HG02981 (cell line): ENCODE measurements at regions not wholly inside any gene's neighbourhood (a gene's known extent, or its start where the extent isn't known, plus 50 kb on each side); places are given as distances from the start of the nearest gene placed in this dataset.

ENCODE experiments used
- ATAC-seq: cut with Tn5 transposase; IDR thresholded peaks from one replicate; pipeline ENCODE4 v1.9.1; 2021; ENCODE audit warnings: mild to moderate bottlenecking, moderate library complexity; ENCODE audit not compliant: unreplicated experiment

GRCh38 chr9:129350143-129350935, 172.3 kb upstream of the IER5L start:
- ATAC-seq: no peak

- no peak for ATAC-seq
Measured at GRCh38 chr9:129349665-129349947, 171.5 kb upstream of the IER5L start.

DNA sequence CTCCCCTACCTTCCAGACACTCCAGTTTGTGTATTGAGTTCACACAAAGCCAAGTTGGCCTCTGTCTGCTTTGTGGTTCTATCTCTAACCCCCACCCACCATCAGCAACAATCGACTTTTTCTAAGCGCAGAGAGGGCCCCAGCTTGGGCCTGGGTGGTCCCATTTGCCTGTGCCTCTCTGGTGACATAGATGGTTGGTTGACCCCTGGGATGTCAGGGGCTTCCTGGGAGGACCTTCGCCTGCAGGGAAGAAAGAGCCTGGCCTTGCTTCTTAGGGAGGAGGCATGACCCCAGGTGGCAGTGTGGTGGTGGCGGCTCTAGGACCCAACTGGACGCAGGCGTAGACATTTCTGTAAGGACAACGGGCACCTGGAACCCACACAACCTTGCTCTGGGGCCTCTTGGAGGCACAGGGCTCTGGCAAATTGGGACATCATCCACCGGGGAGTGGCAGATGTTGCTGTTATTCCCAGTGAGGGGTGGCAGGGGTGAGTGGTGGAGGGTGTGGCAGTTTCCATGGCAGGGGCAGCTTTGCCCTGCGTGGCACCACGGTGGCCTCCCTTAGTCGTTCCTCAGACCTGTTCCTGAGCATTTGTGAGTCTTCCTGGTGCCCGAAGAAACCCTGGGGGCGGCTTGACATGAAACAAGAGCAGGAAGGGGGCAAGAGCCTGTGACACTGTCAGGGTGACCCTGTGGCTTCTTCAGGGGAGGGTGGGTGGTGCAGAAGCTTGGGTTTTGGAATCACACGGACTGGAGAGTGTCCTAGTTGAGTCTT, 171.0 kb upstream of the IER5L start:
- no peak for ATAC-seq

GRCh38 chr9:129347316-129348120, 169.5 kb upstream of the IER5L start:
- ATAC-seq: no peak

DNA sequence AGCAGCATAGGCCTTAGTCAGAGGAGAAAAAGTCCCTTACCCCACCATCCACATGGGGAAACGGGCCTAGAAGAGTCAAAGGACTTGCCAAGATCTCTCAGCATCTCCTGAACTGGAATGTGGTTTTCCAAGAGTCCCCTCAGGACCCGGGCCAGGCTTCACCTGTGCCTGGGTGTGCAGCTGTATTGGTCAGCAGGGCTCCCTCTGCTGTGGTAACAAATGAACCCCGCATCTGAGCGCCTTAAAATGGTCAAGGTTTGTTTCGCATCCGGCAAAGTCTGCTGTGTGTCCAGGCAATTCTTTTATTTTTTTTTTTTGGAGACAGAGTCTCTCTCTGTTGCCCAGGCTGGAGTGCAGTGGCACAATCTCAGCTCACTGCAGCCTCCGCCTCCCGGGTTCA, 168.0 kb upstream of the IER5L start:
- ATAC-seq: no peak

GRCh38 chr9:129344641-129345495, 166.8 kb upstream of the IER5L start:
- no peak for ATAC-seq

GRCh38 chr9:129343424-129344375, 165.6 kb upstream of the IER5L start:
- no peak for ATAC-seq

GRCh38 chr9:129342591-129343423, 164.7 kb upstream of the IER5L start:
- ATAC-seq: no peak

DNA sequence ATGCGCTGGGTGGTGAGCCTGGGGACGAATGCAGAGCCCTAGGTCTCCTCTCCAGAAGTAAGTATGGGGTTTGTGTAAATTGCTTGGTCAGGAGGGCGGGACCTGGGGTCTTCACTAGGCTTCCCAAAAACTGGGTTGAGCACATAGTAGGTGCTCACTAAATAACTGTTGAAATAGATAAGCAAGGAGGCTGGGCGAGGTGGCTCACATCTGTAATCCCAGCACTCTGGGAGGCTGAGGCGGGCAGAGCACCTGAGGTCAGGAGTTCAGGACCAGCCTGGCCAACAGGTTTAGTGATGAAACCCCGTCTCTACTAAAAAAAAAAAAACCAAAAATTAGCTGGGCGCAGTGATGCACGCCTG, 163.9 kb upstream of the IER5L start:
- no peak for ATAC-seq

DNA sequence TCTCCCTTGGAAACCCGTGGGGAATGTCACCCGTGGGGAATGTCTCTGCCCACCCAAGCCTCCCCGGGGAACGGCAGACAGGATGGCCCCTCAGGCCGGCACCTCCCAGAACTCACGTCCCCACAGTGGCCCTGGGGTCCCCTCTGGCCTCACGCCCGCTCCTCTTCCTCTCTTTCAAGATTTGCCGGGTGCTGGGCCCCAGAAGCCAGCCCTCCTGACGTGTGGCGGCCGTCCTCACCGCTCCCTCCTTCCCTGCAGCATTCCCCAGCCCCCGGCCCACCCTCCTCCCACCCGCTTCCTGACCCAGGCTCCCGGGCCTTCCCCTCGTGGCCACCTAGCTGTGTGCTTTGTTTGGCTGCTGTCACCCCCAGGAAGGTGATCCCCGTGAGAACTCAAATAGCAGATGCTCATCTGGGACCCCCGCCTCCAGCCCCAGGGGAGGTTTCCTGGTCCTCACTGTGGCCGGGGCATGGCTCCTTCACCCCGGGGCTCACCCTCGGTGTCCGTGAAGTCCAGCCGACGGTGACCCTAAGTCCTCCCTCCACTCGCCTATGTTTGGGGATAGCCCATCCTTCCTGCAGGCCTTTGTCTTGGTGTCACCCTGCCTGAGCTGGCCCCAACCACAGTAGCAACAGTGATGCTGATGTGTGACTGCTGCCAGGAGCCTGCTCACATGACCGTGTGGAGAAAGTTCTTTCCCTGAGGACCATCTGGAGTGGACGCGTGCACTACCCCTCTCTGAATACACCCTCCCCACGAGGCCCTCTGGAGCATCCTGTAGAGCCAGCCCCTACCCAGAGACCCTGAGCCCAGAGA, 163.3 kb upstream of the IER5L start:
- ATAC-seq: no peak

DNA sequence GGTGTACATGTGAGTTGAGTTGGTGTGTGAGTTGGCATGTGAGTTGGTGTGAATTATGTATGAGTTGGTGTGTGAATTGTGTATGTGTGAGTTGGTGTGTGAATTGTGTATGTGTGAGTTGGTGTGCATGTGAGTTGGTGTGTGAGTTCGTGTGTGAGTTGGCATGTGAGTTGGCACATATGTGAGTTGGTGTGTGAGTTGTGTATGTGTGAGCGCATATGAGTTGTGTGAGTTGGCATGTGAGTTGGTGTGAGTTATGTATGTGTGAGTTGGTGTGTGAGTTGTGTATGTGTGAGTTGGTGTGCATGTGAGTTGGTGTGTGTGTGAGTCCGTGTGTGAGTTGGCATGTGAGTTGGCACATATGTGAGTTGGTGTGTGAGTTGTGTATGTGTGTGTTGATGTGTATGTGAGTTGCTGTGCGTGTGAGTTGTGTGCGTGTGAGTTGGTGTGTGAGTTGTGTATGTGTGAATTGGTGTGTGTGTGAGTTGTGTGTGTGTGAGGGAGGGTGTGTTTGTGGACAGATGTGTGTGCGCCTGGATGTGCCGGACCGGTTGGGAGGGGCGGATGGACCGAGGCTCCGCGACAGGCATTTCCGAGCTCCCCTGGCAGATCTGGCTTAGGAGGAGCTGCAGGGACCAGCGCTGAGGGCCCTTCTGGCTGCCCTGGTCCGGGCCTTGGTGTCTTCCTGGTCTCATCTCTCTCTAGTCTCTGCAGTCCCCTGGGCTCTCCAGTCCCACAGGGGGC, 162.5 kb upstream of the IER5L start:
- ATAC-seq: no peak

- no peak for ATAC-seq
Measured at GRCh38 chr9:129339539-129340157, 161.6 kb upstream of the IER5L start.

DNA sequence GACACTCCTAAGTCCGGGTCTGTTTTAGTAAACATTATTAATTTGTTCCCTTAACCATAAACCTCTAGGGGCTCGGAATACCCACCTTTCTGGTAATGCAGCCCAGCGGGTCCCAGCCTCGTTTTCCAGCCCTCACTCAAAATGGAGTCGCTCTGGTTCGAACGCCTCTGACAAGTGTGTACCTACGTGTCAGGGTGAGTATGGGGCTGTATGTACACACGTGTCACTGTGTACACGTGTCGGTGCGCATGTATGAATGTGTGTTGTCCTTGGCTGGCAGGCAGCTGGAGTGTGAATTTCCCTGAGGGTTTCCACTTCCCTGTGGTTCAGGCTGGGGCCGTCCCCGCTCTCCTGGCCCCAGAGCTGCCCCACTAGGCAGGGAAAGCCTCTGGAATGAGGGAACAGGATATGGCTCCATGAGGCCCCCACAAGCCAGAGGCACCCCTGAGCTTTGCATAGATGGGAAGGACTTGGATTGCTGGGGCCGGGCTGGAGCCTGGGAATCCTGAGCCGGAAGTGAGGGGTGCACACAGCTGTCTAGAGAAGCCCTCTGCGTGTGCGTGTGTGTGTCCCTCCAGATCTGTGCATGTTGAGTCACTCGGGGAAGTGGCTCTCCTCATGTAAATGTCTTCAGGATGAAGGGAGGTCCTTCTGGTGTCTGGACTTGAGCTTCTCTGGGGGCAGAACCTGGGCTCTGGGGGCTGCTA, 160.8 kb upstream of the IER5L start:
- no peak for ATAC-seq

- ATAC-seq: no peak
Measured at GRCh38 chr9:129337336-129338140, 159.5 kb upstream of the IER5L start.

GRCh38 chr9:129336601-129337331, 158.7 kb upstream of the IER5L start:
- ATAC-seq: no peak
